ENCODE measurements at regions not wholly inside any gene's neighbourhood (a gene's known extent, or its start where the extent isn't known, plus 50 kb on each side); places are given as distances from the start of the nearest gene placed in this dataset.

- Histone ChIP-seq H3K4me1 (peaks cover 0 to 13% (median 0%) of the 10 kb centered on the region in 9 donors), H3K4me3 (no peak overlapping the region), H3K36me3 (no peaks in the 10 kb centered on the region), H3K27me3 (no peaks in the 10 kb centered on the region), H3K9me3 (no peaks in the 10 kb centered on the region), H3K27ac (no peak overlapping the region)
- ATAC-seq (no peak), DNase-seq (no peak)
- 98 to 100% methylated on average over 1 of the region's 1 CpG for WGBS, 2 donors
- intact Hi-C loops (cut with DNase I): loop anchor here in 1 of 10 donors (10.0 kb wide), 1 partner anchor 360 kb away; no protein-coding TSS in a partner anchor
- no peak for TF ChIP-seq CTCF (IDR thresholded peaks at IDR 0.05)
These were observed 350.0 kb downstream of the CXCL12 start for GRCh38 chr10:44034946-44035345.

GRCh38 chr10:44033008-44033407, 351.9 kb downstream of the CXCL12 start:
- ATAC-seq: no peak
- Histone ChIP-seq H3K4me3 (no peak overlapping the region), H3K27me3 (no peaks in the 10 kb centered on the region), H3K9me3 (no peaks in the 10 kb centered on the region), H3K27ac (no peak overlapping the region), H3K4me1 (peaks cover 0 to 13% (median 0%) of the 10 kb centered on the region in 9 donors), H3K36me3 (no peaks in the 10 kb centered on the region)
- DNase-seq: no peak
- WGBS, 2 donors: 89 to 90% methylated on average over 3 of the region's 3 CpGs
- intact Hi-C loops (cut with DNase I): loop anchor here in 1 of 10 donors (10.0 kb wide), 1 partner anchor 358 kb away; no protein-coding TSS in a partner anchor
- TF ChIP-seq CTCF (IDR thresholded peaks at IDR 0.05): no peak

- H3K27ac ChIP-seq: no peak overlapping the region
- H3K4me3 ChIP-seq: no peak overlapping the region
- TF ChIP-seq CTCF (IDR thresholded peaks at IDR 0.05): no peak
- peaks cover 0 to 13% (median 0%) of the 10 kb centered on the region in 9 donors for H3K4me1 ChIP-seq
- intact Hi-C loops (cut with DNase I): loop anchor here in 1 of 10 donors (10.0 kb wide), 1 partner anchor 357 kb away; no protein-coding TSS in a partner anchor
- H3K36me3 ChIP-seq: no peaks in the 10 kb centered on the region
- no peaks in the 10 kb centered on the region for H3K27me3 ChIP-seq
- 94 to 96% methylated on average over 1 of the region's 1 CpG for WGBS, 2 donors
- no peaks in the 10 kb centered on the region for H3K9me3 ChIP-seq
- ATAC-seq: peak in 2 of 8 donors; percentile 34 to 63
- DNase-seq: no peak
These were observed 352.7 kb downstream of the CXCL12 start for GRCh38 chr10:44032216-44032615.

GRCh38 chr10:44030738-44031137, 354.2 kb downstream of the CXCL12 start:
- Histone ChIP-seq H3K9me3 (no peaks in the 10 kb centered on the region), H3K36me3 (no peaks in the 10 kb centered on the region), H3K27ac (peak overlapping the region in 2 of 10 donors; percentile 7 to 45), H3K27me3 (no peaks in the 10 kb centered on the region), H3K4me1 (peaks cover 0 to 13% (median 0%) of the 10 kb centered on the region in 9 donors), H3K4me3 (no peak overlapping the region)
- no peak for TF ChIP-seq CTCF (IDR thresholded peaks at IDR 0.05)
- 67 to 68% methylated on average over 2 of the region's 2 CpGs for WGBS, 2 donors
- ATAC-seq (no peak), DNase-seq (no peak)
- intact Hi-C loops (cut with DNase I): loop anchor here in 1 of 10 donors (10.0 kb wide), 1 partner anchor 356 kb away; no protein-coding TSS in a partner anchor

Measured in heart right ventricle (tissue), 16 donors.